K562 (cell line): ENCODE measurements at regions not wholly inside any gene's neighbourhood (a gene's known extent, or its start where the extent isn't known, plus 50 kb on each side); places are given as distances from the start of the nearest gene placed in this dataset.

Source experiments
- ATAC-seq: fragments of 200-7000 bp; cut with Tn5 transposase; 3 replicates; pipeline ENCODE4 v1.9.1; 2020; ENCODE audit warnings: moderate library complexity
- BruUV-seq: library from RNA; stranded (reverse); fragments of 400-500 nt; replicated peaks from 2 replicates; lab custom pipeline; 2021; lab: Mats Ljungman, UMichigan
- CTCF ChIA-PET: fragments of 300-600 bp; formaldehyde crosslinking; extraction: SDS; loops from one replicate; lab custom pipeline; 2021; ENCODE audit warnings: low intra/inter-chr PET ratio; lab: Yijun Ruan, JAX
- POLR2A ChIA-PET: fragments of 300-600, 350-650 bp; sonication (Branson Sonifier 250); formaldehyde crosslinking; extraction: SDS; loops from one replicate; lab custom pipeline; 2021; ENCODE audit warnings: antibody characterized with exemption, inconsistent platforms; lab: Yijun Ruan, JAX
- DNase-seq, 4 experiments: peaks; one replicate each; pipeline versions ENCODE4 v3.0.0 to v3.0.0-alpha.2; 2011 to 2018; ENCODE audit warnings: low spot score in 3 of 4, mixed read lengths in 3 of 4; ENCODE audit errors: extremely low read depth in 1 of 4
- FAIRE-seq: peaks from 2 replicates; lab custom pipeline; 2011; peaks lifted over from hg19 to GRCh38; lab: Jason Lieb, UNC
- H2AFZ ChIP-seq: 2 replicates; pipeline ENCODE4 v1.6.0; 2011; ENCODE audit warnings: low read depth, low read length, control low read depth, inconsistent platforms
- H3K27ac ChIP-seq: fragments of 200-600 bp; 3 replicates; pipeline ENCODE4 v1.8.0; 2011; ENCODE audit warnings: low read depth, mild to moderate bottlenecking, control low read depth, inconsistent platforms, low read length, moderate library complexity, mixed read lengths; ENCODE audit errors: extremely low read depth
- H3K27me3 ChIP-seq, 2 experiments: fragments of 300-600 bp in 1 of 2; 2 replicates in 1 of 2; 3 replicates in 1 of 2; pipeline versions ENCODE4 v1.6.0 to v1.8.0; 2011; ENCODE audit warnings: inconsistent platforms in 2 of 2, low read length in 2 of 2, mild to moderate bottlenecking in 1 of 2, mixed read lengths in 1 of 2, moderate library complexity in 1 of 2; ENCODE audit not compliant: control insufficient read depth in 2 of 2, insufficient read depth in 2 of 2
- H3K36me3 ChIP-seq: fragments of 300-600 bp; 3 replicates; pipeline ENCODE4 v1.8.0; 2011; ENCODE audit warnings: mild to moderate bottlenecking, low read length, inconsistent platforms; ENCODE audit not compliant: control insufficient read depth, insufficient read depth
- H3K4me1 ChIP-seq, 2 experiments: fragments of 200-600 bp in 1 of 2; replicated peaks in 1 of 2; 2 replicates in 1 of 2; 3 replicates in 1 of 2; pipeline versions ENCODE4 v1.5.1 to v1.8.0; 2011; ENCODE audit warnings: inconsistent platforms in 2 of 2, low read length in 2 of 2, mild to moderate bottlenecking in 1 of 2, mixed read lengths in 1 of 2, moderate library complexity in 1 of 2; ENCODE audit not compliant: control insufficient read depth in 2 of 2, insufficient read depth in 2 of 2
- H3K4me2 ChIP-seq: 2 replicates; pipeline ENCODE4 v1.6.1; 2011; ENCODE audit warnings: low read length, control low read depth, inconsistent platforms, mixed read lengths; ENCODE audit not compliant: insufficient read depth
- H3K4me3 ChIP-seq: fragments of 200-600 bp; sonication (generic), shearing (Covaris generic); 2 replicates; pipeline ENCODE4 v1.5.1; 2016; ENCODE audit warnings: control low read depth, inconsistent platforms
- H3K79me2 ChIP-seq: fragments of 200-600 bp; 3 replicates; pipeline ENCODE4 v1.8.0; 2011; ENCODE audit warnings: low read length, inconsistent platforms; ENCODE audit not compliant: control insufficient read depth, insufficient read depth
- H3K9ac ChIP-seq, 2 experiments: 2 replicates each; pipeline versions ENCODE4 v1.6.0 to v1.6.1; 2011; ENCODE audit warnings: low read depth in 2 of 2, low read length in 2 of 2, control low read depth in 1 of 2, inconsistent platforms in 1 of 2, mild to moderate bottlenecking in 1 of 2, mixed read lengths in 1 of 2; ENCODE audit not compliant: insufficient read depth in 1 of 2
- H3K9me1 ChIP-seq: one replicate; pipeline ENCODE4 v1.6.0; 2011; ENCODE audit warnings: inconsistent platforms, mild to moderate bottlenecking, low read length, moderate library complexity; ENCODE audit not compliant: control insufficient read depth, insufficient read depth
- H3K9me3 ChIP-seq: replicated peaks from 2 replicates; pipeline ENCODE4 v1.5.1; 2011; ENCODE audit warnings: low read depth, low read length, inconsistent platforms; ENCODE audit not compliant: control insufficient read depth, insufficient read depth
- H4K20me1 ChIP-seq: replicated peaks from 2 replicates; pipeline ENCODE4 v1.6.1; 2011; ENCODE audit warnings: low read length, inconsistent platforms, mixed read lengths; ENCODE audit not compliant: control insufficient read depth, insufficient read depth
- ARNT ChIP-seq, 2 experiments: fragments of 450-650 bp; IDR thresholded peaks; 2 replicates each; pipeline ENCODE4 v1.6.1; 2016; ENCODE audit warnings: mild to moderate bottlenecking in 1 of 2
- CBFA2T2 ChIP-seq: fragments of 450-650 bp; conservative IDR thresholded peaks from 2 replicates; pipeline ENCODE4 v1.6.1; 2017; ENCODE audit warnings: mild to moderate bottlenecking
- FOXP4 ChIP-seq: sonication (generic); formaldehyde crosslinking; IDR thresholded peaks from 2 replicates; pipeline ENCODE4 v1.8.0; 2022; ENCODE audit warnings: mild to moderate bottlenecking, missing genetic modification reagents, borderline replicate concordance
- NFE2L1 ChIP-seq: fragments of 450-650 bp; IDR thresholded peaks from 2 replicates; pipeline ENCODE4 v1.6.1; 2016; ENCODE audit warnings: missing genetic modification characterization, low read depth, mild to moderate bottlenecking, missing compliant biosample characterization, moderate library complexity, borderline replicate concordance
- NFRKB ChIP-seq: fragments of 450-650 bp; IDR thresholded peaks from 2 replicates; pipeline ENCODE4 v1.6.1; 2016; ENCODE audit warnings: low read depth
- NR1H2 ChIP-seq: sonication (generic); formaldehyde crosslinking; IDR thresholded peaks from 2 replicates; pipeline ENCODE4 v1.4.0; 2020; ENCODE audit warnings: mild to moderate bottlenecking, missing genetic modification reagents
- PHF20 ChIP-seq: fragments of 450-650 bp; IDR thresholded peaks from 2 replicates; pipeline ENCODE4 v1.6.1; 2018; ENCODE audit not compliant: partially characterized antibody
- ZFP91 ChIP-seq: sonication (generic); formaldehyde crosslinking; IDR thresholded peaks from 2 replicates; pipeline ENCODE4 v1.8.0; 2022; ENCODE audit warnings: mild to moderate bottlenecking, missing genetic modification reagents
- ZNF121 ChIP-seq: sonication (generic); formaldehyde crosslinking; conservative IDR thresholded peaks from 2 replicates; pipeline ENCODE4 v1.8.0; 2022; ENCODE audit warnings: missing genetic modification reagents
- ZNF384 ChIP-seq: IDR thresholded peaks from 2 replicates; pipeline ENCODE4 v1.6.1; 2012; ENCODE audit warnings: low read depth, low read length, improper control_type of control experiment
- ZZZ3 ChIP-seq: fragments of 450-650 bp; IDR thresholded peaks from 2 replicates; pipeline ENCODE4 v1.6.1; 2016; ENCODE audit warnings: antibody characterized with exemption, mild to moderate bottlenecking, moderate library complexity
- WGBS: fragments of 100-300 bp; shearing (Covaris generic); methylation state at CpG from one replicate; pipeline ENCODE4 v1.1.6; 2016; ENCODE audit warnings: low coverage, mixed read lengths; ENCODE audit not compliant: insufficient coverage; ENCODE audit errors: missing lambda C conversion rate; 5-methylcytosine and 5-hydroxymethylcytosine counted together
- in situ Hi-C: fragments of 300-500 bp; cut with MboI; formaldehyde crosslinking; loops from 4 replicates; pipeline ENCODE4 v1.15.0; 2018; ENCODE audit warnings: inconsistent platforms, mixed read lengths
- intact Hi-C: fragments of 100-400 bp; cut with micrococcal nuclease; formaldehyde crosslinking; loops from 2 replicates; pipeline ENCODE4 v1.14.2; 2022
- TF ChIP-seq, protein P1 (sequence below), 2 experiments: fragments of 450-650 bp; IDR thresholded peaks; 2 replicates each; pipeline ENCODE4 v1.6.1; 2018; ENCODE audit warnings: mild to moderate bottlenecking in 2 of 2, low read depth in 1 of 2; ENCODE audit not compliant: partially characterized antibody in 2 of 2

DNA sequence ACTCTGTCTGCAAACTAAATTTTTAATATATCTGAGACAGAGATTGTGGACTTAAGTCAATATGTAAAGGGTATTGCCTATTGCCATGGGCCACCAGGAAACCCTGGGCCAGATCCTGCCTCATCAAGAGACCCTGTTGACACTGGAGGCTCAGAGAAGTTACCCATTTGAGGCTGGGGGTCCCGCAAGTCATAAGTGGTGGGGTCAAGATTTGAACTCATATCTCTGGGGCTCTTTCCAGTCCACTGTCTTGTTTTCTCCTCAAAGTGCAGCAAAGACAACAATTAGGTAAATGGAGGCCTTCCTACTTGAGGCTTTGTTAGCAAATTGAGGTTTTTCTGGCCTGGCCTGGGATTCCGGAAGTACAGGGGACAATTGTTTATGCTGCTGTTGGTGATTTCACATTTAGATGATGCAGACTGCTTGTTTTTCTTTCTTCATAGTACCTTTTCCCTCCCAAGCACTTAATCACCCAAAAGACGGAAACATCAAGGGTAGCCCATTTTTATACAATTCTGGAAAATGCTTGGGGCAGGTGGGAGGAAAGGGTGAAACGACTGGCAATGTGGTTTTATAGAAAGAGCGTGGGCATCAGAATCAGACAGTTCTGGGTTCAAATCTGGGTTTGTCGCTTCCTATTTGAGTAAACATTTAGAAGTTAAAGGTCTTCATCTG is 160.0 kb downstream of the SMIM20 start:
- POLR2A ChIA-PET = interaction anchor here (0.6 to 0.7 kb wide), 2 partner anchors 24 to 249 kb away, joined by 3 read pairs; no protein-coding TSS in a partner anchor
- Histone ChIP-seq H3K9ac (no peak overlapping the region), H3K9me3 (no peaks in the 10 kb centered on the region), H3K4me1 (no peaks in the 10 kb centered on the region), H3K4me2 (no peak overlapping the region), H4K20me1 (no peaks in the 10 kb centered on the region), H3K27ac (no peak overlapping the region), H3K27me3 (peaks cover 0 to 6% of the 10 kb centered on the region in 2 experiments; a peak in 1 of 5 replicates), H3K4me3 (no peak overlapping the region), H3K79me2 (no peaks in the 10 kb centered on the region), H2AFZ (no peak overlapping the region), H3K36me3 (no peaks in the 10 kb centered on the region), H3K9me1 (no peaks in the 10 kb centered on the region)
- CTCF ChIA-PET = interaction anchor here (0.7 kb wide), 1 partner anchor 182 kb away, joined by 3 read pairs; no protein-coding TSS in a partner anchor
- in situ Hi-C loops = loop anchor here (25.0 kb wide), 1 partner anchor 338 kb away; no protein-coding TSS in a partner anchor
- no peak for FAIRE-seq
- WGBS = 4% methylated on average over 6 of the region's 6 CpGs
- no TSS peak for BruUV-seq
- no peak for DNase-seq
- intact Hi-C loops = no loop called here
- ATAC-seq = no peak
- TF ChIP-seq ZZZ3 (no peak), NFE2L1 (no peak), NR1H2 (CRISPR knock-in tag) (no peak), PHF20 (no peak), CBFA2T2 (no peak), NFRKB (no peak), ARNT (IDR thresholded peaks at IDR 0.05) (no peak), ZFP91 (CRISPR knock-in tag) (no peak), ZNF121 (CRISPR knock-in tag) (no peak), FOXP4 (no peak), ZNF384 (no peak)
- TF ChIP-seq, protein P1, sequence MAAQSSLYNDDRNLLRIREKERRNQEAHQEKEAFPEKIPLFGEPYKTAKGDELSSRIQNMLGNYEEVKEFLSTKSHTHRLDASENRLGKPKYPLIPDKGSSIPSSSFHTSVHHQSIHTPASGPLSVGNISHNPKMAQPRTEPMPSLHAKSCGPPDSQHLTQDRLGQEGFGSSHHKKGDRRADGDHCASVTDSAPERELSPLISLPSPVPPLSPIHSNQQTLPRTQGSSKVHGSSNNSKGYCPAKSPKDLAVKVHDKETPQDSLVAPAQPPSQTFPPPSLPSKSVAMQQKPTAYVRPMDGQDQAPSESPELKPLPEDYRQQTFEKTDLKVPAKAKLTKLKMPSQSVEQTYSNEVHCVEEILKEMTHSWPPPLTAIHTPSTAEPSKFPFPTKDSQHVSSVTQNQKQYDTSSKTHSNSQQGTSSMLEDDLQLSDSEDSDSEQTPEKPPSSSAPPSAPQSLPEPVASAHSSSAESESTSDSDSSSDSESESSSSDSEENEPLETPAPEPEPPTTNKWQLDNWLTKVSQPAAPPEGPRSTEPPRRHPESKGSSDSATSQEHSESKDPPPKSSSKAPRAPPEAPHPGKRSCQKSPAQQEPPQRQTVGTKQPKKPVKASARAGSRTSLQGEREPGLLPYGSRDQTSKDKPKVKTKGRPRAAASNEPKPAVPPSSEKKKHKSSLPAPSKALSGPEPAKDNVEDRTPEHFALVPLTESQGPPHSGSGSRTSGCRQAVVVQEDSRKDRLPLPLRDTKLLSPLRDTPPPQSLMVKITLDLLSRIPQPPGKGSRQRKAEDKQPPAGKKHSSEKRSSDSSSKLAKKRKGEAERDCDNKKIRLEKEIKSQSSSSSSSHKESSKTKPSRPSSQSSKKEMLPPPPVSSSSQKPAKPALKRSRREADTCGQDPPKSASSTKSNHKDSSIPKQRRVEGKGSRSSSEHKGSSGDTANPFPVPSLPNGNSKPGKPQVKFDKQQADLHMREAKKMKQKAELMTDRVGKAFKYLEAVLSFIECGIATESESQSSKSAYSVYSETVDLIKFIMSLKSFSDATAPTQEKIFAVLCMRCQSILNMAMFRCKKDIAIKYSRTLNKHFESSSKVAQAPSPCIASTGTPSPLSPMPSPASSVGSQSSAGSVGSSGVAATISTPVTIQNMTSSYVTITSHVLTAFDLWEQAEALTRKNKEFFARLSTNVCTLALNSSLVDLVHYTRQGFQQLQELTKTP (IDR thresholded peaks at IDR 0.05; ENCODE audit: low read depth in 1 of 2, partially characterized antibody in 2 of 2) = no peak
